Activated T-helper 17 cell treated with anti-CD3 and anti-CD28 coated beads, Interleukin-2, amount 50 U/mL, for 72 hours (primary cell): ENCODE measurements at regions not wholly inside any gene's neighbourhood (a gene's known extent, or its start where the extent isn't known, plus 50 kb on each side); places are given as distances from the start of the nearest gene placed in this dataset.
"Not testable (repeated sequence)": the region's sequence is repeated elsewhere in the genome, so short reads cannot be mapped to it uniquely, and the experiment has no call there.

ENCODE experiments used
- ATAC-seq: fragments of 150-1000 bp; cut with Tn5 transposase; replicated peaks from 2 replicates; pipeline ENCODE4 v1.10.0; 2021; ENCODE audit warnings: mild to moderate bottlenecking, moderate library complexity
- H3K27ac Mint-ChIP-seq: one replicate; pipeline ENCODE4 v1.8.0; 2022; ENCODE audit warnings: mixed read lengths
- H3K27me3 Mint-ChIP-seq: one replicate; pipeline ENCODE4 v1.8.0; 2022; ENCODE audit warnings: mixed read lengths
- H3K36me3 Mint-ChIP-seq: one replicate; pipeline ENCODE4 v1.8.0; 2022; ENCODE audit warnings: low read depth, mild to moderate bottlenecking, mixed read lengths
- H3K4me1 Mint-ChIP-seq: one replicate; pipeline ENCODE4 v1.8.0; 2022; ENCODE audit warnings: mixed read lengths
- H3K4me3 Mint-ChIP-seq: one replicate; pipeline ENCODE4 v1.8.0; 2022; ENCODE audit warnings: mild to moderate bottlenecking, mixed read lengths
- H3K9me3 Mint-ChIP-seq: one replicate; pipeline ENCODE4 v1.8.0; 2022; ENCODE audit warnings: mixed read lengths

GRCh38 chr13:79901336-79901735 is 420.4 kb downstream of the NDFIP2 start:
- H3K27ac Mint-ChIP-seq, result no peak overlapping the region
- H3K36me3 Mint-ChIP-seq, result no peaks in the 10 kb centered on the region
- no peaks in the 10 kb centered on the region for H3K9me3 Mint-ChIP-seq
- ATAC-seq, result no peak
- no peaks in the 10 kb centered on the region for H3K4me1 Mint-ChIP-seq
- H3K27me3 Mint-ChIP-seq, result no peaks in the 10 kb centered on the region
- no peak overlapping the region for H3K4me3 Mint-ChIP-seq

- no peaks in the 10 kb centered on the region for H3K27me3 Mint-ChIP-seq
- ATAC-seq, result no peak
- no peaks in the 10 kb centered on the region for H3K9me3 Mint-ChIP-seq
- H3K4me1 Mint-ChIP-seq, result no peaks in the 10 kb centered on the region
- H3K27ac Mint-ChIP-seq, result no peak overlapping the region
- H3K36me3 Mint-ChIP-seq, result no peaks in the 10 kb centered on the region
- H3K4me3 Mint-ChIP-seq, result no peak overlapping the region
These were observed 419.4 kb downstream of the NDFIP2 start for GRCh38 chr13:79900356-79900755.

- no peaks in the 10 kb centered on the region for H3K4me1 Mint-ChIP-seq
- H3K27me3 Mint-ChIP-seq, result no peaks in the 10 kb centered on the region
- no peak overlapping the region for H3K4me3 Mint-ChIP-seq
- H3K9me3 Mint-ChIP-seq, result no peaks in the 10 kb centered on the region
- no peaks in the 10 kb centered on the region for H3K36me3 Mint-ChIP-seq
- ATAC-seq, result no peak
- no peak overlapping the region for H3K27ac Mint-ChIP-seq
These were observed 418.0 kb downstream of the NDFIP2 start for GRCh38 chr13:79898996-79899395.

- H3K4me3 Mint-ChIP-seq, result no peak overlapping the region
- H3K36me3 Mint-ChIP-seq, result no peaks in the 10 kb centered on the region
- H3K27ac Mint-ChIP-seq, result no peak overlapping the region
- ATAC-seq, result no peak
- H3K9me3 Mint-ChIP-seq, result no peaks in the 10 kb centered on the region
- no peaks in the 10 kb centered on the region for H3K27me3 Mint-ChIP-seq
- no peaks in the 10 kb centered on the region for H3K4me1 Mint-ChIP-seq
These were observed 417.4 kb downstream of the NDFIP2 start for GRCh38 chr13:79898202-79898826.

GRCh38 chr13:79896851-79897250 is 415.9 kb downstream of the NDFIP2 start:
- no peaks in the 10 kb centered on the region for H3K27me3 Mint-ChIP-seq
- no peak for ATAC-seq
- no peaks in the 10 kb centered on the region for H3K36me3 Mint-ChIP-seq
- H3K27ac Mint-ChIP-seq, result no peak overlapping the region
- no peak overlapping the region for H3K4me3 Mint-ChIP-seq
- no peaks in the 10 kb centered on the region for H3K4me1 Mint-ChIP-seq
- no peaks in the 10 kb centered on the region for H3K9me3 Mint-ChIP-seq

- no peak overlapping the region for H3K4me3 Mint-ChIP-seq
- no peaks in the 10 kb centered on the region for H3K4me1 Mint-ChIP-seq
These were observed 414.5 kb downstream of the NDFIP2 start for GRCh38 chr13:79895416-79895815.

GRCh38 chr13:79887278-79887677 is 406.3 kb downstream of the NDFIP2 start:
- not testable (repeated sequence) for H3K36me3 Mint-ChIP-seq, H3K27me3 Mint-ChIP-seq, ATAC-seq, H3K27ac Mint-ChIP-seq, H3K4me1 Mint-ChIP-seq, H3K4me3 Mint-ChIP-seq, H3K9me3 Mint-ChIP-seq

More at GRCh38 chr13:79895416-79895815, 414.5 kb downstream of the NDFIP2 start:
- ATAC-seq, result no peak
- no peaks in the 10 kb centered on the region for H3K9me3 Mint-ChIP-seq
- H3K27me3 Mint-ChIP-seq, result no peaks in the 10 kb centered on the region
- no peak overlapping the region for H3K27ac Mint-ChIP-seq
- no peaks in the 10 kb centered on the region for H3K36me3 Mint-ChIP-seq

- Mint-ChIP-seq H3K9me3 (peaks cover 8% of the 10 kb centered on the region), H3K27ac (no peak overlapping the region), H3K27me3 (no peaks in the 10 kb centered on the region), H3K4me1 (no peaks in the 10 kb centered on the region), H3K36me3 (no peaks in the 10 kb centered on the region), H3K4me3 (no peak overlapping the region)
- ATAC-seq, result no peak
These were observed 405.6 kb downstream of the NDFIP2 start for GRCh38 chr13:79886601-79887000.

- Mint-ChIP-seq H3K36me3 (no peaks in the 10 kb centered on the region), H3K9me3 (peaks cover 4% of the 10 kb centered on the region), H3K27ac (no peak overlapping the region), H3K27me3 (no peaks in the 10 kb centered on the region), H3K4me1 (no peaks in the 10 kb centered on the region), H3K4me3 (no peak overlapping the region)
- ATAC-seq, result no peak
These were observed 403.9 kb downstream of the NDFIP2 start for GRCh38 chr13:79884890-79885289.

- H3K27me3 Mint-ChIP-seq, result no peaks in the 10 kb centered on the region
- H3K27ac Mint-ChIP-seq, result no peak overlapping the region
- no peak for ATAC-seq
- no peaks in the 10 kb centered on the region for H3K4me1 Mint-ChIP-seq
- H3K4me3 Mint-ChIP-seq, result no peak overlapping the region
- H3K36me3 Mint-ChIP-seq, result no peaks in the 10 kb centered on the region
- no peaks in the 10 kb centered on the region for H3K9me3 Mint-ChIP-seq
These were observed 402.3 kb downstream of the NDFIP2 start for GRCh38 chr13:79883216-79883615.

- Mint-ChIP-seq H3K27me3 (no peaks in the 10 kb centered on the region), H3K9me3 (no peaks in the 10 kb centered on the region), H3K4me3 (no peak overlapping the region), H3K27ac (no peak overlapping the region), H3K36me3 (no peaks in the 10 kb centered on the region), H3K4me1 (no peaks in the 10 kb centered on the region)
- no peak for ATAC-seq
These were observed 399.9 kb downstream of the NDFIP2 start for GRCh38 chr13:79880818-79881217.

- no peaks in the 10 kb centered on the region for H3K9me3 Mint-ChIP-seq
- H3K36me3 Mint-ChIP-seq, result no peaks in the 10 kb centered on the region
- H3K27ac Mint-ChIP-seq, result no peak overlapping the region
- no peak overlapping the region for H3K4me3 Mint-ChIP-seq
- ATAC-seq, result peak; percentile 16
- H3K27me3 Mint-ChIP-seq, result no peaks in the 10 kb centered on the region
- no peaks in the 10 kb centered on the region for H3K4me1 Mint-ChIP-seq
These were observed 393.7 kb downstream of the NDFIP2 start for GRCh38 chr13:79874396-79875360.

GRCh38 chr13:79871594-79871993 is 390.6 kb downstream of the NDFIP2 start:
- H3K4me3 Mint-ChIP-seq, result no peak overlapping the region
- H3K9me3 Mint-ChIP-seq, result no peaks in the 10 kb centered on the region
- H3K4me1 Mint-ChIP-seq, result no peaks in the 10 kb centered on the region
- H3K27me3 Mint-ChIP-seq, result no peaks in the 10 kb centered on the region
- H3K27ac Mint-ChIP-seq, result no peak overlapping the region
- no peak for ATAC-seq
- H3K36me3 Mint-ChIP-seq, result no peaks in the 10 kb centered on the region

GRCh38 chr13:79870766-79871165 is 389.8 kb downstream of the NDFIP2 start:
- H3K27me3 Mint-ChIP-seq, result no peaks in the 10 kb centered on the region
- H3K4me3 Mint-ChIP-seq, result no peak overlapping the region
- H3K27ac Mint-ChIP-seq, result no peak overlapping the region
- no peaks in the 10 kb centered on the region for H3K9me3 Mint-ChIP-seq
- H3K4me1 Mint-ChIP-seq, result no peaks in the 10 kb centered on the region
- ATAC-seq, result no peak
- no peaks in the 10 kb centered on the region for H3K36me3 Mint-ChIP-seq

GRCh38 chr13:79870123-79870522 is 389.2 kb downstream of the NDFIP2 start:
- H3K27ac Mint-ChIP-seq, result no peak overlapping the region
- no peaks in the 10 kb centered on the region for H3K4me1 Mint-ChIP-seq
- H3K9me3 Mint-ChIP-seq, result no peaks in the 10 kb centered on the region
- no peaks in the 10 kb centered on the region for H3K27me3 Mint-ChIP-seq
- no peak for ATAC-seq
- no peaks in the 10 kb centered on the region for H3K36me3 Mint-ChIP-seq
- no peak overlapping the region for H3K4me3 Mint-ChIP-seq
